LNCaP clone FGC (cell line): ENCODE measurements at regions not wholly inside any gene's neighbourhood (a gene's known extent, or its start where the extent isn't known, plus 50 kb on each side); places are given as distances from the start of the nearest gene placed in this dataset.

Experiments used
- DNase-seq: peaks from one replicate; pipeline ENCODE4 v3.0.0-alpha.2; 2011; ENCODE audit warnings: low read depth
- H3K4me3 ChIP-seq: 2 replicates; pipeline ENCODE4 v1.5.1; 2011; ENCODE audit warnings: mild to moderate bottlenecking, low read depth, low read length, control low read depth
- TF ChIP-seq, protein P1 (sequence below): IDR thresholded peaks from 2 replicates; pipeline ENCODE4 v1.5.1; 2012; ENCODE audit warnings: mild to moderate bottlenecking; ENCODE audit not compliant: control insufficient read depth, insufficient read depth; ENCODE audit errors: extremely low read depth

- no peak overlapping the region for H3K4me3 ChIP-seq
- DNase-seq: no peak
- TF ChIP-seq, protein P1, sequence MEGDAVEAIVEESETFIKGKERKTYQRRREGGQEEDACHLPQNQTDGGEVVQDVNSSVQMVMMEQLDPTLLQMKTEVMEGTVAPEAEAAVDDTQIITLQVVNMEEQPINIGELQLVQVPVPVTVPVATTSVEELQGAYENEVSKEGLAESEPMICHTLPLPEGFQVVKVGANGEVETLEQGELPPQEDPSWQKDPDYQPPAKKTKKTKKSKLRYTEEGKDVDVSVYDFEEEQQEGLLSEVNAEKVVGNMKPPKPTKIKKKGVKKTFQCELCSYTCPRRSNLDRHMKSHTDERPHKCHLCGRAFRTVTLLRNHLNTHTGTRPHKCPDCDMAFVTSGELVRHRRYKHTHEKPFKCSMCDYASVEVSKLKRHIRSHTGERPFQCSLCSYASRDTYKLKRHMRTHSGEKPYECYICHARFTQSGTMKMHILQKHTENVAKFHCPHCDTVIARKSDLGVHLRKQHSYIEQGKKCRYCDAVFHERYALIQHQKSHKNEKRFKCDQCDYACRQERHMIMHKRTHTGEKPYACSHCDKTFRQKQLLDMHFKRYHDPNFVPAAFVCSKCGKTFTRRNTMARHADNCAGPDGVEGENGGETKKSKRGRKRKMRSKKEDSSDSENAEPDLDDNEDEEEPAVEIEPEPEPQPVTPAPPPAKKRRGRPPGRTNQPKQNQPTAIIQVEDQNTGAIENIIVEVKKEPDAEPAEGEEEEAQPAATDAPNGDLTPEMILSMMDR: no peak
Measured at GRCh38 chr2:217467331-217467730, 535.5 kb downstream of the TNS1 start.

DNA sequence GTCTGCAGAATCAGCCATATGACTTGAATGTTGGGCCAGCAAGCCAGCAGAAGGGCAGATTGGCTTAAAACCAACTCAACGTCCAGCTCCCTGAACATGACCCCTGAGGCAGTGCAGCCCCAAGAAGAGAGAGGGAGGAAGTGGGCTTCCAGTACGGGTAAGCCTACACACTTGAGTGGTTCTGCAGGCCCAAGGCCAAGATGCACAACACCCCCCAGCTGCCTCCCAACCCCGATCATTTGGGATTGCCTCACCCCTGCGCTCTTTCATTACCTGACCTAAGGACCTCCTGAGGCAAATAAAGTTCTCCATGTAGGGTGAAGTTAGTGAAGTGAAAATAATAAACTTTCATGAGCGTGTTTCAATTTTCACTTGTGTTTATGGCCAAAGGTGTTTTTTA lies 536.0 kb downstream of the TNS1 start:
- TF ChIP-seq, protein P1: no peak

GRCh38 chr2:217466104-217466503 lies 536.7 kb downstream of the TNS1 start:
- no peak for DNase-seq
- TF ChIP-seq, protein P1: no peak
- H3K4me3 ChIP-seq: no peak overlapping the region

More for the DNA sequence above, 536.0 kb downstream of the TNS1 start:
- H3K4me3 ChIP-seq: no peak overlapping the region
- no peak for DNase-seq

GRCh38 chr2:217465100-217465499 lies 537.7 kb downstream of the TNS1 start:
- DNase-seq: no peak
- TF ChIP-seq, protein P1: no peak

DNA sequence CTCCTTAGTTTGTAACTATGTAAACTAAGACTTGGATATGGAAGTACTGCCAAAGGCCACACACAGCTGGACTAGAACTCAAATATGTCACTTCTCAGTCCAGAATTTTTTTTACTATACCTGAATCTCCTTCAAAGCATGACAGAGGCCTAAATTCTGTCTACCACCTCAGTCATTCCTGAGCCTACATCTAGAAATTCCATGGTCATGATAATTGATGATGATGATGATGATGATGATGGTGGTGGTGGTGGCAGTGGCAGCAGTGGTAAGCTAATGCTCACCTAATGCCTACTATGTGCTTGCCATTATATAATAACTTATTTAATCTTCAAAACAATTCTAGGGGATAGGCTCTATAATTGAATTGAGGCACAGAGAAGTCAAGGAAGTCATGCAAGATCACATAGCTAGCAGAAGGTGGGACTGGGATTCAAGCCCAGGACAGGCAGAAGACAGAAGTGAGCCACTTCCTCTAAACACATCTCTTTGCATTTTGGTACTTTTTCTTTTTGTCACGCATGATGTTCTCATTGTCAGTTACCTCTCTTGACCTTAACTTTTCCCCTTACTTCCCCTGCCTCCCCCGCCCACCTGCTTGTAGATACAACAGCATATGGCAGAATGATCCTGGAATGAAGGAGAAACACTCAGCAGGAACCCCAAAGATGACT lies 539.3 kb downstream of the TNS1 start:
- H3K4me3 ChIP-seq: no peak overlapping the region
- DNase-seq: no peak
- TF ChIP-seq, protein P1: no peak

More at GRCh38 chr2:217465100-217465499, 537.7 kb downstream of the TNS1 start:
- no peak overlapping the region for H3K4me3 ChIP-seq

DNA sequence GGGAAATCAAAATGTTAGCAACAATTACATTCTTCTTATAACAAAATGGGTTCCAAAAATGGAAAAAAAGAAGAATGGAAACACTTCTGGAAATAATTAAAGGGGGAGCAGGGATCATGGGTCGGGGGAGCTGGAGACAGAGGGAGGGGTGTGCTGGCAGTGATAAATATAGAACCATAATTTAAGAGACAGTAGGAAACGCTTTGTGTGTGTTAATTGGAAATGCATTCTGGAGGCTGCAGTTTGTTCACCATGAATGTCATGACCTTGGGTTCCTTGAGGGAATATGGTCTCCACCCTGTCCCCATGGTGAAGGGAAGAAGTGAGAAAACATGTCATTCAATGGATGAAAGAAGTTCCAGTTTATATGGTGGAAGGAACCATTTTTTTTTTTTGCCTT lies 540.7 kb downstream of the TNS1 start:
- TF ChIP-seq, protein P1: no peak
- no peak overlapping the region for H3K4me3 ChIP-seq
- no peak for DNase-seq

GRCh38 chr2:217461674-217462073 lies 541.1 kb downstream of the TNS1 start:
- no peak overlapping the region for H3K4me3 ChIP-seq
- TF ChIP-seq, protein P1: no peak
- no peak for DNase-seq
